Suprapubic skin (tissue), 4 donors: ENCODE measurements at regions not wholly inside any gene's neighbourhood (a gene's known extent, or its start where the extent isn't known, plus 50 kb on each side); places are given as distances from the start of the nearest gene placed in this dataset.

ENCODE experiments used
- EP300 ChIP-seq: sonication (generic); formaldehyde crosslinking; IDR thresholded peaks from one replicate; pipeline ENCODE4 v1.6.1; 2017; ENCODE audit warnings: antibody characterized with exemption
- POLR2A ChIP-seq, 2 donors: fragments of 450-650 bp; IDR thresholded peaks; one replicate each; pipeline ENCODE4 v1.6.1; 2017; ENCODE audit warnings: antibody characterized with exemption in 2 of 2, mild to moderate bottlenecking in 2 of 2, moderate library complexity in 2 of 2
- POLR2AphosphoS5 ChIP-seq, 3 donors: sonication (generic); formaldehyde crosslinking; IDR thresholded peaks; one replicate each; pipeline ENCODE4 v1.6.1; 2017; ENCODE audit warnings: antibody characterized with exemption in 3 of 3
- TF ChIP-seq, protein P1 (sequence below), 2 donors: fragments of 200-600 bp in 1 of 2; fragments of 450-650 bp in 1 of 2; sonication (generic) in 1 of 2; IDR thresholded peaks; one replicate each; pipeline ENCODE4 v1.5.1; 2016 to 2019; ENCODE audit warnings: antibody characterized with exemption in 2 of 2, mild to moderate bottlenecking in 1 of 2, moderate library complexity in 1 of 2

DNA sequence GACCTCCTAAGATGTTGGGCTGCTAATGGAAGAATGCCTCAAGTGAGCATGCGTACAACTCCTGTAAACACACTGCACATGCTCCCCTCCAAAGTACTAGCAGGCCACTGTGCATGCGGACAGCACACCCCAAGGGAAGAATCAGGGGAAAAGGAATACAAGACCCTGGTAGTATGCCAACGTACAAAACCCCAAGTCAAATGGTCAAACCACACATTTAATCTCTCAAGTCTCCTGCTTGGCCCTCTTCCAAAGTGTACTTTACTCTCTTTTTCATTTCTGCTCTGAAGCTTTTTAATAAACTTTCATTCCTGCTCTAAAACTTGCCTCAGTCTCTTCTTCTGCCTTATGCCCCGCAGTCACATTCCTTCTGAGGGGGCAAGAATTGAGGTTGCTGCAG is 466.4 kb downstream of the DMRTA1 start:
- TF ChIP-seq, protein P1, sequence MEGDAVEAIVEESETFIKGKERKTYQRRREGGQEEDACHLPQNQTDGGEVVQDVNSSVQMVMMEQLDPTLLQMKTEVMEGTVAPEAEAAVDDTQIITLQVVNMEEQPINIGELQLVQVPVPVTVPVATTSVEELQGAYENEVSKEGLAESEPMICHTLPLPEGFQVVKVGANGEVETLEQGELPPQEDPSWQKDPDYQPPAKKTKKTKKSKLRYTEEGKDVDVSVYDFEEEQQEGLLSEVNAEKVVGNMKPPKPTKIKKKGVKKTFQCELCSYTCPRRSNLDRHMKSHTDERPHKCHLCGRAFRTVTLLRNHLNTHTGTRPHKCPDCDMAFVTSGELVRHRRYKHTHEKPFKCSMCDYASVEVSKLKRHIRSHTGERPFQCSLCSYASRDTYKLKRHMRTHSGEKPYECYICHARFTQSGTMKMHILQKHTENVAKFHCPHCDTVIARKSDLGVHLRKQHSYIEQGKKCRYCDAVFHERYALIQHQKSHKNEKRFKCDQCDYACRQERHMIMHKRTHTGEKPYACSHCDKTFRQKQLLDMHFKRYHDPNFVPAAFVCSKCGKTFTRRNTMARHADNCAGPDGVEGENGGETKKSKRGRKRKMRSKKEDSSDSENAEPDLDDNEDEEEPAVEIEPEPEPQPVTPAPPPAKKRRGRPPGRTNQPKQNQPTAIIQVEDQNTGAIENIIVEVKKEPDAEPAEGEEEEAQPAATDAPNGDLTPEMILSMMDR (IDR thresholded peaks at IDR 0.05): no peak
- TF ChIP-seq POLR2A (IDR thresholded peaks at IDR 0.05) (no peak), EP300 (no peak), POLR2AphosphoS5 (IDR thresholded peaks at IDR 0.05) (no peak)
